ENCODE measurements at regions not wholly inside any gene's neighbourhood (a gene's known extent, or its start where the extent isn't known, plus 50 kb on each side); places are given as distances from the start of the nearest gene placed in this dataset.

- Mint-ChIP-seq H3K4me3 (ENCODE audit: unreplicated experiment) (no peak overlapping the region), H3K9me3 (ENCODE audit: unreplicated experiment) (no peaks in the 10 kb centered on the region), H3K4me1 (ENCODE audit: unreplicated experiment) (no peaks in the 10 kb centered on the region), H3K36me3 (ENCODE audit: low read depth, unreplicated experiment) (no peaks in the 10 kb centered on the region), H3K27me3 (ENCODE audit: unreplicated experiment) (no peaks in the 10 kb centered on the region), H3K27ac (ENCODE audit: unreplicated experiment) (no peak overlapping the region)
- no peak for TF ChIP-seq CTCF (IDR thresholded peaks at IDR 0.05; ENCODE audit: unreplicated experiment)
- DNase-seq (ENCODE audit: low spot score): no peak
These were observed 207.9 kb upstream of the SLC27A6 start for GRCh38 chr5:128757196-128757959.

GRCh38 chr5:128762661-128763306 lies 202.5 kb upstream of the SLC27A6 start:
- no peaks in the 10 kb centered on the region for H3K36me3 Mint-ChIP-seq (ENCODE audit: low read depth, unreplicated experiment)
- no peak overlapping the region for H3K27ac Mint-ChIP-seq (ENCODE audit: unreplicated experiment)
- H3K9me3 Mint-ChIP-seq (ENCODE audit: unreplicated experiment): no peaks in the 10 kb centered on the region
- H3K4me3 Mint-ChIP-seq (ENCODE audit: unreplicated experiment): no peak overlapping the region
- no peak for DNase-seq (ENCODE audit: low spot score)
- H3K4me1 Mint-ChIP-seq (ENCODE audit: unreplicated experiment): no peaks in the 10 kb centered on the region
- no peak for TF ChIP-seq CTCF (IDR thresholded peaks at IDR 0.05; ENCODE audit: unreplicated experiment)
- peaks cover 2% of the 10 kb centered on the region for H3K27me3 Mint-ChIP-seq (ENCODE audit: unreplicated experiment)

- no peaks in the 10 kb centered on the region for H3K9me3 Mint-ChIP-seq (ENCODE audit: unreplicated experiment)
- H3K4me3 Mint-ChIP-seq (ENCODE audit: unreplicated experiment): no peak overlapping the region
- DNase-seq (ENCODE audit: low spot score): no peak
- TF ChIP-seq CTCF (IDR thresholded peaks at IDR 0.05; ENCODE audit: unreplicated experiment): no peak
- no peaks in the 10 kb centered on the region for H3K36me3 Mint-ChIP-seq (ENCODE audit: low read depth, unreplicated experiment)
- H3K4me1 Mint-ChIP-seq (ENCODE audit: unreplicated experiment): no peaks in the 10 kb centered on the region
- peaks cover 2% of the 10 kb centered on the region for H3K27me3 Mint-ChIP-seq (ENCODE audit: unreplicated experiment)
- H3K27ac Mint-ChIP-seq (ENCODE audit: unreplicated experiment): no peak overlapping the region
These were observed 202.0 kb upstream of the SLC27A6 start for GRCh38 chr5:128763321-128763720.

- TF ChIP-seq CTCF (IDR thresholded peaks at IDR 0.05; ENCODE audit: unreplicated experiment): no peak
- no peak for DNase-seq (ENCODE audit: low spot score)
- peaks cover 4% of the 10 kb centered on the region for H3K4me1 Mint-ChIP-seq (ENCODE audit: unreplicated experiment)
These were observed 200.5 kb upstream of the SLC27A6 start for GRCh38 chr5:128764601-128765310.

More at GRCh38 chr5:128764601-128765310, 200.5 kb upstream of the SLC27A6 start:
- H3K4me3 Mint-ChIP-seq (ENCODE audit: unreplicated experiment): no peak overlapping the region
- no peaks in the 10 kb centered on the region for H3K9me3 Mint-ChIP-seq (ENCODE audit: unreplicated experiment)
- no peak overlapping the region for H3K27ac Mint-ChIP-seq (ENCODE audit: unreplicated experiment)
- H3K36me3 Mint-ChIP-seq (ENCODE audit: low read depth, unreplicated experiment): no peaks in the 10 kb centered on the region
- peaks cover 3% of the 10 kb centered on the region for H3K27me3 Mint-ChIP-seq (ENCODE audit: unreplicated experiment)
